ENCODE measurements at regions not wholly inside any gene's neighbourhood (a gene's known extent, or its start where the extent isn't known, plus 50 kb on each side); places are given as distances from the start of the nearest gene placed in this dataset.
"Not testable (repeated sequence)": the region's sequence is repeated elsewhere in the genome, so short reads cannot be mapped to it uniquely, and the experiment has no call there.

DNA sequence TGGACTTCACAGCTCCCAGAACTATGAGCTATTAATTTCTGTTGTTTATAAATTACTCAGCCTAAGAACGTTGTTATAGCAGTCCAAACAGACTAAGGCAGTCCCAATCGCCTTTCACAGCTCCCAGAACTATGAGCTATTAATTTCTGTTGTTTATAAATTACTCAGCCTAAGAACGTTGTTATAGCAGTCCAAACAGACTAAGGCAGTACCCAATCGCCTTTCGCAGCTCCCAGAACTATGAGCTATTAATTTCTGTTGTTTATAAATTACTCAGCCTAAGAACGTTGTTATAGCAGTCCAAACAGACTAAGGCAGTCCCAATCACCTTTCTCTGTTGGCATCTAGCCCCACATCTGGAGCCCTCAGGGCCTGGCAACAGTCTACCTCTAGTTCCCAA is 117.0 kb upstream of the ASB18 start:
- TF ChIP-seq, protein P1, sequence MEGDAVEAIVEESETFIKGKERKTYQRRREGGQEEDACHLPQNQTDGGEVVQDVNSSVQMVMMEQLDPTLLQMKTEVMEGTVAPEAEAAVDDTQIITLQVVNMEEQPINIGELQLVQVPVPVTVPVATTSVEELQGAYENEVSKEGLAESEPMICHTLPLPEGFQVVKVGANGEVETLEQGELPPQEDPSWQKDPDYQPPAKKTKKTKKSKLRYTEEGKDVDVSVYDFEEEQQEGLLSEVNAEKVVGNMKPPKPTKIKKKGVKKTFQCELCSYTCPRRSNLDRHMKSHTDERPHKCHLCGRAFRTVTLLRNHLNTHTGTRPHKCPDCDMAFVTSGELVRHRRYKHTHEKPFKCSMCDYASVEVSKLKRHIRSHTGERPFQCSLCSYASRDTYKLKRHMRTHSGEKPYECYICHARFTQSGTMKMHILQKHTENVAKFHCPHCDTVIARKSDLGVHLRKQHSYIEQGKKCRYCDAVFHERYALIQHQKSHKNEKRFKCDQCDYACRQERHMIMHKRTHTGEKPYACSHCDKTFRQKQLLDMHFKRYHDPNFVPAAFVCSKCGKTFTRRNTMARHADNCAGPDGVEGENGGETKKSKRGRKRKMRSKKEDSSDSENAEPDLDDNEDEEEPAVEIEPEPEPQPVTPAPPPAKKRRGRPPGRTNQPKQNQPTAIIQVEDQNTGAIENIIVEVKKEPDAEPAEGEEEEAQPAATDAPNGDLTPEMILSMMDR (IDR thresholded peaks at IDR 0.05): not testable (repeated sequence)
- TF ChIP-seq POLR2AphosphoS5 (IDR thresholded peaks at IDR 0.05; ENCODE audit: low read depth, low read length); TCF7L2 (IDR thresholded peaks at IDR 0.05; ENCODE audit: low read depth, low read length); SIN3A (IDR thresholded peaks at IDR 0.05; ENCODE audit: borderline replicate concordance, insufficient read depth, low read depth, low read length): not testable (repeated sequence)
- TF ChIP-seq, protein P2, sequence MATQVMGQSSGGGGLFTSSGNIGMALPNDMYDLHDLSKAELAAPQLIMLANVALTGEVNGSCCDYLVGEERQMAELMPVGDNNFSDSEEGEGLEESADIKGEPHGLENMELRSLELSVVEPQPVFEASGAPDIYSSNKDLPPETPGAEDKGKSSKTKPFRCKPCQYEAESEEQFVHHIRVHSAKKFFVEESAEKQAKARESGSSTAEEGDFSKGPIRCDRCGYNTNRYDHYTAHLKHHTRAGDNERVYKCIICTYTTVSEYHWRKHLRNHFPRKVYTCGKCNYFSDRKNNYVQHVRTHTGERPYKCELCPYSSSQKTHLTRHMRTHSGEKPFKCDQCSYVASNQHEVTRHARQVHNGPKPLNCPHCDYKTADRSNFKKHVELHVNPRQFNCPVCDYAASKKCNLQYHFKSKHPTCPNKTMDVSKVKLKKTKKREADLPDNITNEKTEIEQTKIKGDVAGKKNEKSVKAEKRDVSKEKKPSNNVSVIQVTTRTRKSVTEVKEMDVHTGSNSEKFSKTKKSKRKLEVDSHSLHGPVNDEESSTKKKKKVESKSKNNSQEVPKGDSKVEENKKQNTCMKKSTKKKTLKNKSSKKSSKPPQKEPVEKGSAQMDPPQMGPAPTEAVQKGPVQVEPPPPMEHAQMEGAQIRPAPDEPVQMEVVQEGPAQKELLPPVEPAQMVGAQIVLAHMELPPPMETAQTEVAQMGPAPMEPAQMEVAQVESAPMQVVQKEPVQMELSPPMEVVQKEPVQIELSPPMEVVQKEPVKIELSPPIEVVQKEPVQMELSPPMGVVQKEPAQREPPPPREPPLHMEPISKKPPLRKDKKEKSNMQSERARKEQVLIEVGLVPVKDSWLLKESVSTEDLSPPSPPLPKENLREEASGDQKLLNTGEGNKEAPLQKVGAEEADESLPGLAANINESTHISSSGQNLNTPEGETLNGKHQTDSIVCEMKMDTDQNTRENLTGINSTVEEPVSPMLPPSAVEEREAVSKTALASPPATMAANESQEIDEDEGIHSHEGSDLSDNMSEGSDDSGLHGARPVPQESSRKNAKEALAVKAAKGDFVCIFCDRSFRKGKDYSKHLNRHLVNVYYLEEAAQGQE (IDR thresholded peaks at IDR 0.05; ENCODE audit: insufficient read depth in 1 of 2, low read depth in 2 of 2, low read length in 1 of 2): not testable (repeated sequence)
